ENCODE measurements at regions not wholly inside any gene's neighbourhood (a gene's known extent, or its start where the extent isn't known, plus 50 kb on each side); places are given as distances from the start of the nearest gene placed in this dataset.
A peak's percentile ranks its signal among the peaks of the same experiment; 100 is the strongest.
"Not testable (repeated sequence)": the region's sequence is repeated elsewhere in the genome, so short reads cannot be mapped to it uniquely, and the experiment has no call there.

- DNase-seq: no peak
Observed at GRCh38 chr18:73531601-73532000, 616.0 kb downstream of the FBXO15 start.

- DNase-seq: no peak
Observed at GRCh38 chr18:73528066-73528465, 619.6 kb downstream of the FBXO15 start.

GRCh38 chr18:73520229-73520628, 627.4 kb downstream of the FBXO15 start:
- no peak for DNase-seq

DNA sequence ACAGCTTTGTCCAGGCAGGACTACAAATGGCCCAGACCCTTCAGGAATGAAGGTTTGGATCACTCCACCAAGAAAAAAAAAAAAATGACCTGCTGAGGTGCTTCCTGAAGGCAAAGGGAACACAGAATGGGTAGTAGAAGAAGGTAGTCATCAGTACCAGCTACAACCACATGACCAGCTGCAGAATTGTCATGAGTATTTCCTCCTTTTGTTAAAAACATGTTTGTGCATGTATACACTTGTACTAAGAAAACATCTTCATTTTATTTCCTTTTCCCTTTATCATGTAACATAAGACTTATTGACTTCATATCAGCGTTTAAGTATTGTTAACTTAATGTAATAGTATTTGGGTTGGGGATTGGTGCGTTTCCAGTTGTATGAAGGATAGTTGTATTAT, 631.6 kb downstream of the FBXO15 start:
- not testable (repeated sequence) for DNase-seq

- no peak for DNase-seq
Observed at GRCh38 chr18:73514449-73514848, 633.2 kb downstream of the FBXO15 start.

GRCh38 chr18:73511771-73512503, 635.7 kb downstream of the FBXO15 start:
- peak; percentile 13 for DNase-seq

DNA sequence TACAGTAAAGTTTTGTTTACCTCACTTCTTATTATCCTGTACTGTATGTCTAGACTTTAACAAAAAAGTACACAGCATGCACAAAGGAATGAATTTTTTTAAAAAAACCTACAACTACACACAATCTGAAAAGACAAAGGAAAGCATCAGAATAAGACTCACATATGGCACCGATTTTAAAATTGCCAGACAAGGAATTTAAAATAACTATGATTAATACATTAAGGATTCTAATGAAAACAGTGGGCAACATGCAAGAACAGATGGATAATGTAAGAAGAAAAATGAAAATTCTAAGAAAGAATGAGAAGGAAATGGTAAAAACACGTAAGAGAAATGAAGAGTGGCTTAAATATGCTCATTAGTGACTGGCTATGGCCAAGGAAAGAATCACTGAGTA, 638.2 kb downstream of the FBXO15 start:
- no peak for DNase-seq

DNA sequence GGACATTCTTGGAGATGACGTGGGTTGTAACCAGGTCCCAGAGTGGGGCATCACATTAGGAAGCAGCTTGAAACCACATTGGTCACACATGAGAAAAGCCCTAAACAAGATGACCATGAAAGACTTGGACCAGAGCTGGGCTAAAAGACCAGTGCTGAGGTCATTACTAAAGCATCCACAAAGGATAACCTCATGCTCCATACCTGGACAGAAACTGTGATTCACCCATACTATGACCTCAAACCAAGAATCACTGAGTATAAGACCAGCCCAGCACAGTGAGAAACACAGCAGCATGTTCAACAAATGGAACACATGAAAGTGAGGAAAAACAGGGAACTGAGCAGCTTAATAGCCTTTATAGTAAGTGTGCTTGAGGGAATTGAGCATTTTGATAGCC, 635.5 kb upstream of the NETO1 start:
- no peak for DNase-seq

- no peak for DNase-seq
Observed at GRCh38 chr18:73487966-73488365, 620.2 kb upstream of the NETO1 start.

DNA sequence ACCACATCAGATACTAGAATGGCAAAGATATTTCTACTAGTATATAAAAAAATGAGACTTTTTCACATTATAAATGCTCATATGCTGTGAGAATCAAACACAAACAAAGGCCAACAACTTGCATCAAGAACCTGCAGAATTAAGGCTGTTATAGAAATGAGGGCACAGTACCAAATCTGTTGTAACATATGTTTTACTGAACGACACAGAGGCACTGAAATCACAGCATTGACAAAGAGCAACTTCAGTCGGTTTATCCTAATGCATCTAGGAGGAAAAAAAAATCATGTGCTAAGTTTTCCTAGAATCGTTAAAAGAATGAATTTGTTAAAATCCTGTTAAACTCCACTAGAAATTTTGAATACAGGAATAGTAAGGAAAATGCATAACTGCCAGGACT, 617.4 kb upstream of the NETO1 start:
- no peak for DNase-seq

DNA sequence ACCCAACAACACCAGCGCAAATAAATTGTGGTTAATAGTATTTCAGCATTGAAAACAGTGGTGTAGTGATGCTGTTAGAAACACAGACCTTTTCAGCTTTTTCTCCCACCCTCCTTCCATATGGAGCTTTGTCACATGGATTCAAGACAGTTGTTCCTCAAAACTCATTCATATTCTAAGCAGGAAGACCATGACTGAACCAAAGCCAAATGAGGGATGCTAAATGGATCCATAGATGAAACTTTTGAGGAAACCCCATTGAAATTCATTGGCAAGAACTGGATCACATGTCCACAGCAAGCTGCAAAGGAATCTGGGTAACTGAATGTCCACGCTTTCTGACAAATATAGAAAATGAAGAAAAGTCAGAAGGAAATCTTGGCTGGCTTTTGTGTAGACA, 615.1 kb upstream of the NETO1 start:
- no peak for DNase-seq

DNA sequence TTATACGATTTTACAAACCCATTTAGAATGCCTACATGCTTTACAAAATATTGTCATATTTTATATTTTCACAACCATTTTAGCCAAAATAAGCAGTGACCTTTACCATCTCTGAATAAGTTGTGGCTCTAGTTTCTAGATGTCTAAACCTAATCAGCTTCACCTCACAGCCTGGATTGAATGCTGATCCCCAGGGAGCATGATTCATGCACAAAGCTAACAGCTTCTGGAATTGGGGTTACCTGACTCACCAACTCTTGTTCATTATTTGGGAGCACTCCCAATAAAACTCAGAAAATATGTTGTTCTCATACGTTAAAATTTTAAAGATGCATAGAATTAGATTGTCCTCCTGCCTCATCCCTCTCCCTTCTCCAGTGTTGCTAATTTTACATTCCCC, 611.7 kb upstream of the NETO1 start:
- DNase-seq: no peak

- no peak for DNase-seq
Observed at GRCh38 chr18:73478191-73478590, 610.4 kb upstream of the NETO1 start.

DNA sequence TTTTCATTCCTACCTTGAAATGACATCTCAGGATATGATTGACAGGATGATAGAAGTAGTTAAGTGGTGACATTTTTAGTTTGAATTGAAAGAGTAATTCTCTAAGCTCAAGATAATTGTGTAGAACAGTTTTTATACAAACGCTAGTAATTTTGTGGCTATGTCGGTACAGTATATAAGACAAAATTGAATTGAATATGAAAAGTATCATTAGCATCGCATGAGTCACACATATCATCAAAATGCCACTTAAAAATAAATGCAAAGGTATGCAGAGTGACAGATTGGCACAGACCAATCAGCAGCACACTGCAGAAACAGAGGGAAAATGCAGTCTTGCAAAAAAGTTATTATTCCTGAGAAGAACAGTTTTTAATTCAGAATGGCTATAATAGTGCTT, 608.2 kb upstream of the NETO1 start:
- DNase-seq: no peak

DNA sequence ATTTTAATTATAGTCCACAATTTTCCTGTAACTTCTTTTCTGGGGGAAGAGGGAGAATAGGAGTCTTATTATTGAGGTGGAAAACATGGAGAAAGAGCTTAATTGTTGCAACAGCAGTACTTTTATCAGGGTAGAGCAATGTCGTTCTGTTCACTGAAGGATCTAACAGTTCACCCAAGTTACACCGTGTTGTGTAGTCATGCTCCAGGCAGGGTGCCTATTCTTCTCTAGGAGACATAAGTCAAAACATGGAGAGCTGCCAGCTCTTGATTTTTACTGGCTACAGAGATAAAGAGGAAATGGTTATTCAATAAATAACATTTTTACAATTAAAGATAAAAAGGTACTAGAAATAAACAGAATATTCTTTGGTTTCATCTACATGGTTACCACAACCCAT, 594.3 kb upstream of the NETO1 start:
- no peak for DNase-seq

GRCh38 chr18:73461780-73462059, 593.9 kb upstream of the NETO1 start:
- no peak for DNase-seq

DNA sequence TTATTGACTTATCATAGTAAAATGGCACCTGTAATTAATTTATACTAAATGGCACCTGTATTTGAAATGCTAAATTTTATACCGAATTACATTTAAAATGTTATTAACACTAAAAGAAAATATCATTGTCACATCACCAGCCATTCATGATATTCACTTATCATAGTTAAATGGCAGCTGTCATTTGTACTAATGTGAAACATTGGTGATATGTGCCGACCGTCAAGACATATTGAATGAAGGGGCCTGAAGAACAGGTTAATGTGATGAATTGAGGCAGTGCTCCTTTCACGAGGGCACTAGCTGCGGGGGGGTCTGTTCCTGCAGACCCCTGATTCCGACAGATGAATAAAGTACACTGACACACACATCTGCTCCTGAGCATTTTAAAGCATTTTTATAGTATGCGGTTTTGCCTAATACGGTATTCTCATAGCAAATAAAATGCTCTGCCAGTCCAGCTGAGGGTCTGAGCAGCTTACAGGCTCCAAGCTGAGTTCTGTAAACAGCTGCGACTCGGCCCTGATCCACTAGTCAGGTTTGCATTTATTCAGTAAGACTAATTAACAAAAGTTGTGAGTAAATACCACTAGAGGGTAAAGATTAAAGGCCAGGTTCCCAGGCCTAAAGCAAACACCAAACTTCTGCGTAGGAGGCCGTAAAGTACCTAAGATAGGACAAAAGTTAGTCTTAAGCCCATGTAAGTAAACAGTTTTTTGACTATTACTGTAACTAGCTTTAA, 593.4 kb upstream of the NETO1 start:
- no peak for DNase-seq

DNA sequence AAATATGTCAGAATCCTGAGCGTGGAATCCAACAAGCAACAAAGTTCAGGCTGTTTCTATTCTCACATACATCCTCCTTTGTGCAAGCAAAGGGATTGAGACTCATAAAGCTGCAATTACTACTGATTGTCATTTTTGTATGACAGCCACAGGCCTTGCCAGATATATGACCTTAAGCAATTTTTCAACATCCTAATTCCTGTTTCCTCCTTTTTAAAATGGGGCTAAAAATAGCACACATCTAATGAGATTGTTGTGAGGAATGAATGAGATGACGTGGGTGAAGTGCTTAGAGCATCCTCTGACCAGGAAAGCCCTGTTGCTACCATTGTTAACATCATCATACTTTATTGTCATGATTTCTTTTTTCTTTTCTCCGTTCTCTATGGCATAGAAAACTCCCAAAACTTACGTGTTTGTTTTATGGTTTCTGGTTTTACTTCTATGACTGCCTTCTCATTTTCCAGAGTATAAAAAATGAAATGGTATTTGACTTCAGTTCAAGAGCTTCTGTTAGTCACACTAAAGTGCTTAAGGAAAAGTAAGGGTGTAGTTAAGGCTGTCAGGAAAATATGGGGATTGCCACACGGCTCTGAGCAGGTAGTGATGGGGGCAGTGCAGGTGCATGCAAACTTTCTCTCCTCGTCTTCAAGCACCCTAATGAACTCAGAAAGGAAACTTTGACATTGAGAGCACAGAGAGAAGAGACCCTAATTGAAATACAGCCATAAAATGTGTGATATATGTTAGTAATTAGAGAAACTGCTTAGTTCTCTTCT, 590.6 kb upstream of the NETO1 start:
- no peak for DNase-seq

GRCh38 chr18:73456643-73457042, 588.9 kb upstream of the NETO1 start:
- no peak for DNase-seq

DNA sequence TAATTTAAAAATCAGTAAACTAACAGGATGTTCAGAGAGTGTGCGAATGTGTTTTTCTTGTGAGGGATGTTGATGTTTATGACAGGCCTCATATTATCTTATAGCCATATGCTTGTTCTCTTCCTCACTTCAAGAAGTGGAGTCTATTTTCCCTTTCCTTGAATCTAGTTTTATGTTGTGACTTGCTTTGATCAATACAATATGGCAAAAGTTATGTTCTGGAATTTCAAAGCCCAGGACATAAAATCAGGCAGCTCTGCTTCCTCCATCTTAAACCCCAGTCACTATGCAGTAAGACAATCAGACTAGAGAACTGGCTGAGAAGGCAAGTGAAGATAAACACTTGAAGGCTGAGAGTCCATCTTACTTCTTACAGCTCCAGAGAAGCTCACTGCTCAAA, 585.1 kb upstream of the NETO1 start:
- no peak for DNase-seq

- no peak for DNase-seq
Observed at GRCh38 chr18:73446502-73446901, 578.7 kb upstream of the NETO1 start.

DNA sequence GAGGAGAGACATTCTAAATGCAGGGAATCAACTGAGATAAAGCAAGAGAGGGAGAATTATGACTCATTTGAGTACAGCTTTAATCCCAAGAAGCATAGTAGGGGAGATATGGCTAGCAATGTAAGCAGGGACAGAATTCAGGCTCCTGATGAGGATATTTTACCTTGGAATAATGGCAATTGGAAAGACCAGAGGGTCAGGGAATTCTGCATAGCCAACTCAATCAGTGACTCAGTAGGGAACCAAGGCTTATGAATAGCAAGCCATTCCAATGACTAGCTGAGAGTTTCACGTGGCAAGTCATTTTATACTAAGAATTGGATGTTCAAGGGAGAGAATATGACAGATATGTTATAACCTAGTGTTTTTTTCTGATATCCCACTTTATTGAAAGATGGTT, 563.8 kb upstream of the NETO1 start:
- DNase-seq: no peak

DNA sequence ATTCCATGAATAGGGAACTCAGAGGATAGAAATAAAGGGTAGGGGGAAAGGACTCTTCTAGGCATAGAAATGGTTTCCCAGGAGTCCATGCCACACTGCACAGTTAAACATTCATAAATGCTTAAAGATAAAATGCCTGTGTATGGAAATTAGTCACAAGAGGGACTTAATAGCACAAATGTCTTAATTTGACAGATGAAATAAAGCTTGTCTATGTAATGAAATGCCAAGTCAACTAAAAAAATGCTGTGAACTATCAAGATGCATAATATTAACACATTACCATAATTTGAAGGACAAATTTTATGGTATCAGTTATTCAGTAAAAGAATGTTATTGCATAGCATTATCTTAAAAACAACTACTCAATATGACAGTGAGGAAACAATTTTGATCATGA, 553.2 kb upstream of the NETO1 start:
- DNase-seq: no peak

GRCh38 chr18:73419531-73419930, 551.7 kb upstream of the NETO1 start:
- DNase-seq: no peak
